HepG2 (cell line): ENCODE measurements at regions not wholly inside any gene's neighbourhood (a gene's known extent, or its start where the extent isn't known, plus 50 kb on each side); places are given as distances from the start of the nearest gene placed in this dataset.

Experiments
- ATAC-seq: fragments of 200-7000 bp; cut with Tn5 transposase; 3 replicates; pipeline ENCODE4 v1.9.1; 2020; ENCODE audit warnings: mild to moderate bottlenecking, moderate library complexity
- BruUV-seq: library from RNA; stranded (reverse); fragments of 400-500 nt; replicated peaks from 2 replicates; lab custom pipeline; 2021; lab: Mats Ljungman, UMichigan
- CTCF ChIA-PET: fragments of 300-600 bp; formaldehyde crosslinking; extraction: SDS; loops from one replicate; lab custom pipeline; 2021; ENCODE audit warnings: low total read pairs, inconsistent platforms, low intra/inter-chr PET ratio; lab: Yijun Ruan, JAX
- POLR2A ChIA-PET: fragments of 350-600 bp; sonication (Branson Sonifier 250); formaldehyde crosslinking; loops from one replicate; lab custom pipeline; 2020; ENCODE audit warnings: antibody characterized with exemption, inconsistent platforms; lab: Yijun Ruan, JAX
- DNase-seq: peaks from one replicate; pipeline ENCODE4 v3.0.0-alpha.2; 2015; ENCODE audit warnings: low spot score
- FAIRE-seq: peaks from 3 replicates; lab custom pipeline; 2011; peaks lifted over from hg19 to GRCh38; lab: Jason Lieb, UNC
- H2AFZ ChIP-seq: one replicate; pipeline ENCODE4 v1.6.1; 2011; ENCODE audit warnings: low read length, inconsistent platforms
- H3K27ac ChIP-seq: fragments of 300-600 bp; 3 replicates; pipeline ENCODE4 v1.8.0; 2011; ENCODE audit warnings: mixed run types, mild to moderate bottlenecking, mixed read lengths, low read length, inconsistent platforms; ENCODE audit not compliant: insufficient read depth; ENCODE audit errors: extremely low read length
- H3K27me3 ChIP-seq, 2 experiments: fragments of 200-600 bp in 1 of 2; 2 replicates in 1 of 2; 3 replicates in 1 of 2; pipeline versions ENCODE4 v1.6.0 to v1.8.0; 2011; ENCODE audit warnings: low read length in 2 of 2, mild to moderate bottlenecking in 2 of 2, moderate library complexity in 2 of 2, inconsistent platforms in 1 of 2; ENCODE audit not compliant: insufficient read depth in 2 of 2, control insufficient read depth in 1 of 2
- H3K36me3 ChIP-seq, 2 experiments: fragments of 200-600 bp in 1 of 2; replicated peaks in 1 of 2; 2 replicates in 1 of 2; 3 replicates in 1 of 2; pipeline versions ENCODE4 v1.5.1 to v1.8.0; 2011; ENCODE audit warnings: low read length in 2 of 2, inconsistent platforms in 1 of 2; ENCODE audit not compliant: insufficient read depth in 2 of 2, control insufficient read depth in 1 of 2
- H3K4me1 ChIP-seq: 2 replicates; pipeline ENCODE4 v1.5.1; 2012; ENCODE audit warnings: low read length, inconsistent platforms; ENCODE audit not compliant: insufficient read depth
- H3K4me2 ChIP-seq: 2 replicates; pipeline ENCODE4 v1.6.0; 2011; ENCODE audit warnings: low read depth, low read length, inconsistent platforms
- H3K4me3 ChIP-seq, 3 experiments: fragments of 200-600 bp in 1 of 3; sonication (generic), shearing (Covaris generic) in 1 of 3; replicated peaks in 1 of 3; 2 replicates each; pipeline ENCODE4 v1.5.1; 2011 to 2016; ENCODE audit warnings: low read length in 3 of 3, inconsistent platforms in 2 of 3, low read depth in 2 of 3, mild to moderate bottlenecking in 2 of 3, control low read depth in 1 of 3, mixed read lengths in 1 of 3; ENCODE audit not compliant: insufficient read depth in 1 of 3
- H3K79me2 ChIP-seq: one replicate; pipeline ENCODE4 v1.6.1; 2011; ENCODE audit warnings: low read length, inconsistent platforms; ENCODE audit not compliant: insufficient read depth
- H3K9ac ChIP-seq: 2 replicates; pipeline ENCODE4 v1.6.0; 2011; ENCODE audit warnings: mild to moderate bottlenecking, low read depth, low read length, inconsistent platforms; ENCODE audit not compliant: insufficient read depth
- H3K9me3 ChIP-seq: 2 replicates; pipeline ENCODE4 v1.5.1; 2012; ENCODE audit warnings: mild to moderate bottlenecking, low read length
- H4K20me1 ChIP-seq: 2 replicates; pipeline ENCODE4 v1.6.0; 2011; ENCODE audit warnings: inconsistent platforms, mild to moderate bottlenecking, low read length, moderate library complexity; ENCODE audit not compliant: insufficient read depth
- ARNT2 ChIP-seq: sonication (generic); formaldehyde crosslinking; IDR thresholded peaks from 2 replicates; pipeline ENCODE4 v1.8.0; 2022; ENCODE audit warnings: mild to moderate bottlenecking, low read depth, missing genetic modification reagents, moderate library complexity
- CHD4 ChIP-seq: fragments of 200-600 bp; sonication (generic); IDR thresholded peaks from 2 replicates; pipeline ENCODE4 v1.7.0; 2017; ENCODE audit warnings: mild to moderate bottlenecking, low read length, borderline replicate concordance
- FOXC1 ChIP-seq: sonication (generic); formaldehyde crosslinking; IDR thresholded peaks from 2 replicates; pipeline ENCODE4 v1.8.0; 2022; ENCODE audit warnings: mild to moderate bottlenecking, missing genetic modification reagents, borderline replicate concordance
- HOXA7 ChIP-seq: sonication (generic); formaldehyde crosslinking; IDR thresholded peaks from 2 replicates; pipeline ENCODE4 v1.8.1; 2022; ENCODE audit warnings: mild to moderate bottlenecking, missing genetic modification reagents, moderate library complexity
- KLF13 ChIP-seq: sonication (generic); formaldehyde crosslinking; IDR thresholded peaks from 2 replicates; pipeline ENCODE4 v1.4.0; 2020; ENCODE audit warnings: mild to moderate bottlenecking, missing genetic modification reagents
- MYNN ChIP-seq: sonication (generic); formaldehyde crosslinking; IDR thresholded peaks from 2 replicates; pipeline ENCODE4 v1.4.0; 2020; ENCODE audit warnings: mild to moderate bottlenecking, low read depth, missing genetic modification reagents
- NCOA5 ChIP-seq: sonication (generic); formaldehyde crosslinking; IDR thresholded peaks from 2 replicates; pipeline ENCODE4 v1.4.0; 2020; ENCODE audit warnings: missing genetic modification reagents
- NCOR1 ChIP-seq: fragments of 200-600 bp; sonication (generic); IDR thresholded peaks from 2 replicates; pipeline ENCODE4 v1.7.0; 2017; ENCODE audit warnings: antibody characterized with exemption, low read length, borderline replicate concordance
- RFX5 ChIP-seq: IDR thresholded peaks from 2 replicates; pipeline ENCODE4 v1.6.1; 2011; ENCODE audit warnings: low read depth, low read length, improper control_type of control experiment
- SMARCE1 ChIP-seq: fragments of 450-650 bp; IDR thresholded peaks from 2 replicates; pipeline ENCODE4 v1.6.1; 2017; ENCODE audit warnings: borderline replicate concordance
- TBP ChIP-seq: sonication (generic); formaldehyde crosslinking; IDR thresholded peaks from 2 replicates; pipeline ENCODE4 v1.5.0; 2020; ENCODE audit warnings: missing genetic modification reagents
- ZBTB40 ChIP-seq, 2 experiments: fragments of 450-650 bp in 1 of 2; sonication (generic) in 1 of 2; formaldehyde crosslinking in 1 of 2; IDR thresholded peaks; 2 replicates each; pipeline versions ENCODE4 v1.6.1 to v1.8.0; 2016 to 2022; ENCODE audit warnings: antibody characterized with exemption in 1 of 2, mild to moderate bottlenecking in 1 of 2, missing genetic modification reagents in 1 of 2
- ZNF510 ChIP-seq: sonication (generic); formaldehyde crosslinking; IDR thresholded peaks from 2 replicates; pipeline ENCODE4 v1.4.0; 2020; ENCODE audit warnings: low read depth, mild to moderate bottlenecking, missing genetic modification reagents
- ZNF747 ChIP-seq: sonication (generic); formaldehyde crosslinking; IDR thresholded peaks from 2 replicates; pipeline ENCODE4 v1.8.1; 2023; ENCODE audit warnings: missing genetic modification reagents, mild to moderate bottlenecking, borderline replicate concordance
- WGBS: methylation state at CpG from one replicate; pipeline ENCODE4 v1.1.6; 2017; ENCODE audit warnings: low lambda C conversion rate; 5-methylcytosine and 5-hydroxymethylcytosine counted together
- in situ Hi-C: cut with HindIII; loops from 2 replicates; pipeline ENCODE4 v1.10.0; 2017; ENCODE audit warnings: low pct_unique_long_range_greater_than_20kb; ENCODE audit not compliant: extremely low pct_ligation_motif_present
- intact Hi-C: fragments of 100-400 bp; cut with micrococcal nuclease; formaldehyde crosslinking; loops from one replicate; pipeline ENCODE4 v1.10.0; 2022; ENCODE audit not compliant: unreplicated experiment
- TF ChIP-seq, protein P1 (sequence below): sonication (generic); formaldehyde crosslinking; IDR thresholded peaks from 2 replicates; pipeline ENCODE4 v1.8.0; 2022; ENCODE audit warnings: mild to moderate bottlenecking, missing genetic modification reagents, moderate library complexity

DNA sequence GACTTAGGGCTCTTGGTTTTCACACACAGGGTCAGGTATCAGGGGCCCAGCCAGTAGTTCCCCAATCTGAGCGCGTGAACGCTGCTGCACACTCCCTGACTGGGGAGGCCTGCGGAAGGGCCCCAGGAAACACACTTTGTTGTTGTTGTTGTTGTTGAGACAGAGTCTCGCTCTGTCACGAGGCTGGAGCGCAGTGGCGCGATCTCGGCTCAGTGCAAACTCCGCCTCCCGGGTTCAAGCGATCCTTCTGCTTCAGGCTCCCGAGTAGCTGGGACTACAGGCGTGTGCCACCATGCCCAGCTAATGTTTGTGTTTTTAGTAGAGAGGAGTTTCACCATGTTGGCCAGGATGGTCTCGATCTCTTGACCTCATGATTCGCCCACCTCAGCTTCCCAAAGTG is 190.4 kb upstream of the GPR12 start (continued):
- no peak for TF ChIP-seq NCOR1
- TF ChIP-seq TBP: no peak
- no peak for TF ChIP-seq NCOA5 (CRISPR knock-in tag)
- TF ChIP-seq ZNF510 (CRISPR knock-in tag): no peak
- no peak for TF ChIP-seq SMARCE1
- no peak for TF ChIP-seq MYNN (CRISPR knock-in tag)

GRCh38 chr13:26950546-26950945 is 190.0 kb upstream of the GPR12 start:
- Histone ChIP-seq H3K27ac (no peak overlapping the region), H3K4me3 (no peak overlapping the region), H3K9me3 (no peaks in the 10 kb centered on the region), H3K4me2 (no peak overlapping the region), H3K79me2 (no peaks in the 10 kb centered on the region), H3K4me1 (peaks cover 64% of the 10 kb centered on the region), H3K27me3 (no peaks in the 10 kb centered on the region), H3K36me3 (no peaks in the 10 kb centered on the region), H4K20me1 (no peaks in the 10 kb centered on the region), H2AFZ (no peak overlapping the region), H3K9ac (no peak overlapping the region)
- no TSS peak for BruUV-seq
- ChIA-PET CTCF (no interaction called here), POLR2A (interaction anchor here (1.4 kb wide), 1 partner anchor 33 kb away, joined by 5 read pairs; no protein-coding TSS in a partner anchor)
- DNase-seq (no peak), FAIRE-seq (no peak), ATAC-seq (no peak)
- 98% methylated on average over 6 of the region's 10 CpGs for WGBS
- in situ Hi-C loops (loop anchor here (25.0 kb wide), 1 partner anchor 1012 kb away; the partner anchor contains the start of gene CDX2), intact Hi-C loops (no loop called here)
- TF ChIP-seq ARNT2 (CRISPR knock-in tag) (no peak), ZBTB40 (IDR thresholded peaks at IDR 0.05) (no peak), ZBTB40 (CRISPR knock-in tag; IDR thresholded peaks at IDR 0.05) (no peak), RFX5 (no peak), CHD4 (no peak), HOXA7 (CRISPR knock-in tag) (no peak), KLF13 (CRISPR knock-in tag) (no peak), ZNF747 (CRISPR knock-in tag) (no peak), FOXC1 (CRISPR knock-in tag) (no peak)
- TF ChIP-seq, protein P1, sequence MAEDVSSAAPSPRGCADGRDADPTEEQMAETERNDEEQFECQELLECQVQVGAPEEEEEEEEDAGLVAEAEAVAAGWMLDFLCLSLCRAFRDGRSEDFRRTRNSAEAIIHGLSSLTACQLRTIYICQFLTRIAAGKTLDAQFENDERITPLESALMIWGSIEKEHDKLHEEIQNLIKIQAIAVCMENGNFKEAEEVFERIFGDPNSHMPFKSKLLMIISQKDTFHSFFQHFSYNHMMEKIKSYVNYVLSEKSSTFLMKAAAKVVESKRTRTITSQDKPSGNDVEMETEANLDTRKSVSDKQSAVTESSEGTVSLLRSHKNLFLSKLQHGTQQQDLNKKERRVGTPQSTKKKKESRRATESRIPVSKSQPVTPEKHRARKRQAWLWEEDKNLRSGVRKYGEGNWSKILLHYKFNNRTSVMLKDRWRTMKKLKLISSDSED (CRISPR knock-in tag): no peak
